Frontal cortex (tissue), 3 donors: ENCODE measurements at regions not wholly inside any gene's neighbourhood (a gene's known extent, or its start where the extent isn't known, plus 50 kb on each side); places are given as distances from the start of the nearest gene placed in this dataset.

Experiments
- DNase-seq, 2 donors: peaks; one replicate each; pipeline ENCODE4 v3.0.0; 2012; ENCODE audit warnings: low spot score in 2 of 2
- FAIRE-seq: peaks from 2 replicates; lab custom pipeline; 2012; peaks lifted over from hg19 to GRCh38; lab: Jason Lieb, UNC
- donor health status: control.
- donor health status: control.
- donor health status: control.

GRCh38 chr11:79963856-79964645, 523.2 kb upstream of the TENM4 start:
- no peak for FAIRE-seq
- DNase-seq: no peak

GRCh38 chr11:79960461-79960860, 519.6 kb upstream of the TENM4 start:
- DNase-seq (no peak), FAIRE-seq (no peak)

GRCh38 chr11:79959318-79959717, 518.5 kb upstream of the TENM4 start:
- DNase-seq (no peak), FAIRE-seq (no peak)

GRCh38 chr11:79957702-79958101, 516.9 kb upstream of the TENM4 start:
- no peak for DNase-seq

GRCh38 chr11:79956061-79956460, 515.2 kb upstream of the TENM4 start:
- no peak for FAIRE-seq
- no peak for DNase-seq

More at GRCh38 chr11:79957702-79958101, 516.9 kb upstream of the TENM4 start:
- FAIRE-seq: no peak

- no peak for FAIRE-seq
Observed at GRCh38 chr11:79953629-79954028, 512.8 kb upstream of the TENM4 start.

GRCh38 chr11:79950741-79951140, 509.9 kb upstream of the TENM4 start:
- FAIRE-seq: no peak
- no peak for DNase-seq

More at GRCh38 chr11:79953629-79954028, 512.8 kb upstream of the TENM4 start:
- no peak for DNase-seq

- no peak for FAIRE-seq
- DNase-seq: no peak
Observed at GRCh38 chr11:79950172-79950571, 509.3 kb upstream of the TENM4 start.

GRCh38 chr11:79949574-79949973, 508.7 kb upstream of the TENM4 start:
- DNase-seq: no peak
- FAIRE-seq: no peak

GRCh38 chr11:79942646-79943045, 501.8 kb upstream of the TENM4 start:
- FAIRE-seq (no peak), DNase-seq (no peak)

- DNase-seq: no peak
- FAIRE-seq: no peak
Observed at GRCh38 chr11:79942090-79942489, 501.3 kb upstream of the TENM4 start.

GRCh38 chr11:79940974-79941735, 500.3 kb upstream of the TENM4 start:
- no peak for DNase-seq
- no peak for FAIRE-seq

- DNase-seq: no peak
- no peak for FAIRE-seq
Observed at GRCh38 chr11:79940165-79940564, 499.3 kb upstream of the TENM4 start.

GRCh38 chr11:79939111-79939510, 498.3 kb upstream of the TENM4 start:
- FAIRE-seq: no peak
- DNase-seq: no peak

GRCh38 chr11:79937676-79938334, 497.0 kb upstream of the TENM4 start:
- DNase-seq (no peak), FAIRE-seq (no peak)

GRCh38 chr11:79932612-79933011, 491.8 kb upstream of the TENM4 start:
- DNase-seq: no peak
- no peak for FAIRE-seq

- no peak for DNase-seq
- no peak for FAIRE-seq
Observed at GRCh38 chr11:79931692-79932091, 490.9 kb upstream of the TENM4 start.

GRCh38 chr11:79926707-79927106, 485.9 kb upstream of the TENM4 start:
- DNase-seq: no peak
- FAIRE-seq: no peak

GRCh38 chr11:79925570-79925969, 484.7 kb upstream of the TENM4 start:
- no peak for DNase-seq
- FAIRE-seq: no peak

GRCh38 chr11:79922641-79923040, 481.8 kb upstream of the TENM4 start:
- DNase-seq: no peak
- FAIRE-seq: no peak

- FAIRE-seq: no peak
Observed at GRCh38 chr11:79920480-79920879, 479.6 kb upstream of the TENM4 start.

More at GRCh38 chr11:79920480-79920879, 479.6 kb upstream of the TENM4 start:
- DNase-seq: no peak
